RCC 7860 (cell line): ENCODE measurements at regions not wholly inside any gene's neighbourhood (a gene's known extent, or its start where the extent isn't known, plus 50 kb on each side); places are given as distances from the start of the nearest gene placed in this dataset.
"Not testable (repeated sequence)": the region's sequence is repeated elsewhere in the genome, so short reads cannot be mapped to it uniquely, and the experiment has no call there.

ENCODE experiments used
- DNase-seq: peaks from one replicate; pipeline ENCODE4 v3.0.0-alpha.2; 2015; ENCODE audit warnings: low spot score
- FAIRE-seq: peaks from 2 replicates; lab custom pipeline; 2012; peaks lifted over from hg19 to GRCh38; lab: Jason Lieb, UNC

DNA sequence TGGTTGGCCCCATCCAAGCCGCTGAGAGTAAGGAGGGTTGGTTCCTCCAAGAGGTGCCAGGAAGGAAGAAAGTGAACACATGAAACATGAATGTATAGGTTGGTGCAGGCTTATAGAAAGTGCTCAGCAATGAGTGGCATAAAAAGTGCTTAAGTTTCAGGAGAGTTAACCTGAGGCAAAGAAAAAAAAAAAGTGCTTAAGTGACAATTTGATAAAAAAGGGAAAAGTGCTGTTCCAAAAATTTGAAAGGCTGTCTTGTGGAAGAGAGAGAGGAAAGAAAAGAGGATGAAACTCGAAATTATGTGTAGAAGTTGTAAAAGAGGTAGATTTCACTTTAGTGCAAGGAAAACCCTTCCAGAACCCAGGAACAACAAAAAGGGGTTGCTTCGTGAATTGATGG lies 85.5 kb upstream of the MAP4K4 start:
- FAIRE-seq: no peak
- DNase-seq: no peak

DNA sequence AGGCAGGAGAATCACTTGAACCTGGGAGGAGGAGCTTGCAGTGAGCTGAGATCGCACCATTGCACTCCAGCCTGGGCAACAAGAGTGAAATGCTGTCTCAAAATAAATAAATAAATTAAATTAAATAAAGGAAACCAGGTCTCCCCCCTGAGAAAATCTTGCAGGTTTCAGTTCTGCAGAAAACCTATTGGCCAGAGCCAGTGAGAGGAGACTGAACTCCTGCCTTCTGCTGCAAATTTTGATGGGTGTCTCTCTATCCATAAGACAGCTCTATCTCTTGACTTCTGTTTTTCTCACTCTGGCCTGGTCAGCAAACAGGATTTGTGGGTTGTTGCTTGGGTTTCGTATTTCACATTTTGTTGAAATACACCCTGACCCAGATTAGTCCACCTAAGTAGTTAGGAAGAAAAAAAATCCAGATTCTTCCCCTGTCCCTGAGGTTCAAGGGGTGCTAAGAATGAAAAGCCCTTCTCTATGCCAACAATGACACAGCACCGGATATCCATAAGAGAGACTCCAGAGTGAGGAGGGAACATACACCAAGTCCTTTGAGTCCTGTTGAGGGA lies 86.7 kb upstream of the MAP4K4 start:
- DNase-seq (no peak), FAIRE-seq (no peak)

DNA sequence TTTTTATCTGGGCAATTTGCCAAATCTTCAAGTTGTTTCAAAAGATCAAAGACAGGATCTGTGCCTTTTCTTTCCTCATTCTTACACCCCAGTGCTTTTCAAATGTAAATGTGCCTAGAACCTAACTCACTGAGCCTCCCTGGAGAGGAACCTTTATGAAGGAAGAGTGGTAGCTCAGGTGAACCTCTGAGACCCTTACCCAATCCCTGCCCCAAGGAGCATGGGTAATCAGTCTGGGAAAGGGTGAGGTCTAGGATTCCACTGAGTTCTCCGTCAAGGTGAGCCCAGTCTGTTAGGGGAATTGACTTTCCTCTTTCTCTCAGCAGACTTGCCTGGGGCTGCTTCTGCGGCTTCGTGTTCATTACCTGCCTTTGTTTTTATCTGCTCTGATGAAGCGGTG lies 88.1 kb upstream of the MAP4K4 start:
- no peak for FAIRE-seq
- no peak for DNase-seq

- no peak for FAIRE-seq
- no peak for DNase-seq
Measured at GRCh38 chr2:101608408-101609310, 88.8 kb upstream of the MAP4K4 start.

DNA sequence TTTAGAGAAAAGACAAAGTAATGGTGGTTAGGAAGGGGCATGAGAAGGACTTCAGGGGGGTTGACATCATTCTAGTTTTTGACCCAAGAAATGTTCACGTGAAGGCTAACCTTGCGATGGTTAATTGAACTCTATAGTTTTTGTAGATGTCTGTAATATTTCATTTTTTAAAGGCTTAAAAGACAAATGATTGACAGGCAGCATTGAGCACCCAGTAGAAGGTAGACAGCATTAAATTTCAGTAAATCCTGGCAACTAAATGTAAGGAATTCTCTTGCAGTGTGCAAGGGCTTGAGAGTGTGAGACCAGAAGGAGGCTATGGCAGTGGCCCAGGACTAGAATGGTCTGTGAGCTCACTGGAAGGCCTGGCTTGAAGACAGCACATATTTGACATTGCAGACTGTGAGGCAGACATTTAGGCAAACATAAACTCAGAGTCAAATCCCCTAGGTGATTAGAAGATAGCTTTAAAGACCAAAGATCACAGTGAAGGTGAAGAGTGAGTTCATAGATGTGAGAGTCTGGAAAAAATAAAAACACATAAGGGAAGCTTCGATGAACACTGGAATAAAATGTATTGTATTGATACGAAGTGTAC lies 100.1 kb upstream of the MAP4K4 start:
- no peak for DNase-seq
- FAIRE-seq: no peak

DNA sequence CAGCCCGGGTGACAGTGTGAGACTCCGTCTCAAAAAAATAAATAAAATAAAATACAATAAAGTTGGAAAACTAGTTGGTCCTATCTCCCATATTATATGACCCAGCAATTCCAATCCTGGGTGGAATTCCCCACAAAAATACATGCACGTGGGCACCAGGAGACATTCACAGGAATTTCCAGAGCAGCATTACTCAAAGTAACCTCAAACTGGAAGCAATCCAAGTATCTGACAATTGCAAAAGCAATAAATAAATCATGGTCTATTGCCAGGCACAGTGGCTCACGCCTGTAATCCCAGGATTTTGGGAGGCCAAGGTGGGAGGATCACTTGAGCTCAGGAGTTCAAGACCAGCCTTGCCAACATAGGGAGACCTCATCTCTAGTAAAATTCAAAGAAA lies 101.2 kb upstream of the MAP4K4 start:
- peak; percentile 77 for DNase-seq
- FAIRE-seq: peak; percentile 79

DNA sequence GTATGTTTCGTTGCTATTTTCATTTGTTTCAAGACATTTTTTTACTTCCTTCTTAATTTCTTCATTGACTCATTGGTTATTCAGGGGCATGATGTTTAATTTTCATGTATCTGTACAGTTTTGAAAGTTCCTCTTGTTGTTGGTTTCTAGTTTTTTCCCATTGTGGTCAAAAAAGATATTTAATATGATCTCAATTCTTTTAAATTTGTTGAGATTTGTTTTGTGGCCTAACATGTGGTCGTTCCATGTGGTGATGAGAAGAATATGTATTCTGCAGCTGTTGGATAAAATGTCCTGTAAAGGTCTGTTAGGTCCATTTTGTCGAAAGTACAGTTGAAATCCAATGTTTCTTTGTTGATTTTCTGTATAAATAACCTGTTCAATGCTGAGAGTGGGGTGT lies 110.3 kb upstream of the MAP4K4 start:
- FAIRE-seq: no peak
- no peak for DNase-seq

- DNase-seq (no peak), FAIRE-seq (no peak)
Measured at GRCh38 chr2:101583861-101584260, 108.9 kb upstream of the RFX8 start.

DNA sequence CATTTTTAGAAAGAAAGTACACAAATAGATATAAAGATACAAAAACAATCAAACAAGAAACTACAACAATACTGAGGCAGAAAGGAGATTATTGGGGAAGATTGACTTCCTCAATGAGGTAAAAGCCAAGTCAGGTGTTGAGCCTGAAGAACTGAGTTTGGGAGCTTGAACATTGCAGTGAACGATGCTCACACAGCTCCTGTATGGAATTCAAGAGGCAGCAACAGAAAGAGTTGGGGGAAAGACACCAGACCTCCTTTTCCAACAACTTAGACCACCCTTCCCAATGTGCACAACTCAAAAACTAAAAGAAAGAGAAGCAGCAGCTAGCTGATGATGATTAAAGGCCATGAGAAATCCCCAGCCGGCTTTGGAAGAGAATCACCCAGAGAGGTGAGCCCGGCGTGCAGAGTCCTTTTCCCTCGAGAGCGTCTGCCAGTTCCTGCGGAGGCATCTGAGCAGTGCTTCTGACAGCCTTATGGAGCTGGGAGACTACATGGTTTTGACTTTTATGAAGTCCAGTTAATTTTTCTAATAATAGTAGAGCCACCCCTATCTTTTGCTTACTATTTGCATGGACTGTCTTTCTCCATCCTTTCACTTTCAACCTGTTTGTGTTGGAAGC lies 106.9 kb upstream of the RFX8 start:
- DNase-seq (no peak), FAIRE-seq (no peak)

DNA sequence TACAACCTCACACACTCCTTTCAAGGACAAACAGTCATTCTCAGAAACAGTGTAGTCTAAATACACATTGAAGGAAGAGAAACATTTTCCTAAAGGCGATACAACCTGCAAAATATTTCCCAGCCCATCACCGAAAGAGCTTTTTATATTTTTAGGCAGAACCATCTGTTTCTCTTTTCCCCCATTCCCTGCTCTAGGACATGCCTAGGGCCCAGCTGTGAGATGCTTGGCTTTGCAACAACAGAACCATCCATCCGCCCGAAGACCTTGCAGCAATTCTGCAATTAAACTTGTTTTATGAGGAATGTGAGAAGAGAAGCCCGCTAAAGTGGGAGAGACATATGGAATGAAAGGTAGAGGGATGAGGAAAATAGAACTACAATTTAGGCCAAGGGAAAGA lies 105.6 kb upstream of the RFX8 start:
- DNase-seq: no peak
- FAIRE-seq: no peak

GRCh38 chr2:101578671-101579070 lies 103.8 kb upstream of the RFX8 start:
- FAIRE-seq (no peak), DNase-seq (no peak)

DNA sequence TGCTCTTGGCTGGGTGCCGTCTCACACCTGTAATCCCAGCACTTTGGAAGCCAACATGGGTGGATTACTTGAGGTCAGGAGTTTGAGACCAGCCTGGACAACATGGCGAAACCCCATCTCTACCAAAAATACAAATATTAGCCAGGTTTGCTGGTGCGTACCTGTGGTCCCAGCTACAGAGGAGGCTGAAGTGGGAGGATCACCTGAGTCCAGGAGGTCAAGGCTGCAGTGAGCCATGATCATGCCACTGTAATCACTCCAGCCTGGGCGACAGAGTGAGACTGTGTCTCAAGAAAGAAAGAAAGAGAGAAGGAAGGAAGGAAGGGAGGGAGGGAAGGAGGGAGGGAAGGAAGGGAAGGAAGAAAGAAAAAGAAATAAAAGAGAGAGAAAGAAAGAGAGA lies 103.2 kb upstream of the RFX8 start:
- not testable (repeated sequence) for FAIRE-seq, DNase-seq

DNA sequence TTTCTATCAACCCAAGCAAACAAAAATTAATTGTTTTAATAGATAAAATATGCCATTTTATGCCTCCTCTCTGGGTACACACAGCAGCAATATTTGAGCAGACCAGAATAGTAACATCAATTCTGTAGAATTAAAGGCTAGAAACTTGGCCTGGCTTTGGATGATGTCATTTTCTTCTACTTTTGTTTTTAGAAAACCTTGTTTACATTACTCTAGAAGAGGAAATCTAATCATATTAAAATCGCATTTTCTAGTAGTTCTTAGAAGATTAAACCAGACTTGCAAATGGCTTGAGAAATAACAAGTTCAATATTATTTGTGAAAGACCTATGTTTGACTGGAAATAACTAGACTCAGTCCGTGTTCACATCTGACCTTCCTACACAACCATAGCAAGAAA lies 102.3 kb upstream of the RFX8 start:
- DNase-seq (no peak), FAIRE-seq (no peak)

DNA sequence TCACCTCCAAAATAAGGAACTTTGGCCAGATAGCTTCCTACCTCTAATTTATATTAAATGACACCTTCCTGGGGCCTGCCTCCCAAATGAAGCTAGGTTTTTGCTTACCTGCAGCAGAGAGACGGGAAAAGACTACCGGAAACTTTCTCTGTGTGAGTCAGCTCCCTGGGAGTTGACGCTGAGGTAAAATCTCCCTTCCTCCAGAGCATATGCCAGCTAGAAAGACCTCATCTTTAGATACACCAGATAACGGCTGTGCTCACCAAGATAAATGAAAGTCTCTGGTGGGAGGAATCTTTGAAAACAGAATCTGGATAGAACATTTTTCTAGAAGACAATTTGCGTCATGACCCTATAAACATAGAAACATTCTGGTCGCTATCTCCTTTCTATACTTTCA lies 99.7 kb upstream of the RFX8 start:
- DNase-seq: no peak
- FAIRE-seq: no peak

DNA sequence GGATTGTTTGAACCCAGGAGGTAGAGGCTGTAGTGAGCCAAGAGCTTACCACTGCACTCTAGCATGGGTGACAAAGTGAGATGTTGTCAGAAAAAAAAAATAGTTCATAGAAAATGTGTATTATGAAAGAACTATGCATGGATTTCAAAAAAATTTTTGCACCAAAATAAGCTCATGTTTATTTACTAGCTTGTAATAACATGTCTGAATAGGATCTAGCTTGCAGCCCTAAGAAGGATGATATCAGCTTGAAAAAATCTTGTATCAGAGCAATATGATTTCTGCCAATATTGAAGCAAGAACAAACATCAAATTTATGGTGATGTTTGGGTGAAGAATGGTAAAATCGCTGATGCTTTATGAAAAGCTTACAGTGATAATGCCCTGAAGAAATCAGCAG lies 97.0 kb upstream of the RFX8 start:
- FAIRE-seq: no peak
- no peak for DNase-seq

GRCh38 chr2:101569886-101570520 lies 95.1 kb upstream of the RFX8 start:
- FAIRE-seq (no peak), DNase-seq (no peak)

DNA sequence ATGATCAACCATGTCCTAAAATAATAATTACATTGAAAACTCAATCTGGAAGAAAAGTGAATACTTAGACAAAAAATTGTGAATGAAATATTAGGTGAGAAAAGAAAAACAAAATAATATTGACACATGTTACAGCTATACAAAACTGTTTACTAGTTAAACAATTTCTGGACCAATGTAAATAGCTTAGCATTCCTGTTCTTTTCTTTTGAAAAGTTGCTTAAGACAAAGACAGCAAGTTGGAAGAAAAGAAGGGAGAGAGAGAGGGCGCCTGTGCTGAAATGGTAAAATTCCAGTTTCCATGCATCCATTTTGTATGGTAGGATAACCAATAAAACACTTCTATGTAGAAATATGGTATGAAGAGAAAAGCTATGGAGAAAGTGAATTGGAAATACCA lies 94.1 kb upstream of the RFX8 start:
- FAIRE-seq: no peak
- no peak for DNase-seq

DNA sequence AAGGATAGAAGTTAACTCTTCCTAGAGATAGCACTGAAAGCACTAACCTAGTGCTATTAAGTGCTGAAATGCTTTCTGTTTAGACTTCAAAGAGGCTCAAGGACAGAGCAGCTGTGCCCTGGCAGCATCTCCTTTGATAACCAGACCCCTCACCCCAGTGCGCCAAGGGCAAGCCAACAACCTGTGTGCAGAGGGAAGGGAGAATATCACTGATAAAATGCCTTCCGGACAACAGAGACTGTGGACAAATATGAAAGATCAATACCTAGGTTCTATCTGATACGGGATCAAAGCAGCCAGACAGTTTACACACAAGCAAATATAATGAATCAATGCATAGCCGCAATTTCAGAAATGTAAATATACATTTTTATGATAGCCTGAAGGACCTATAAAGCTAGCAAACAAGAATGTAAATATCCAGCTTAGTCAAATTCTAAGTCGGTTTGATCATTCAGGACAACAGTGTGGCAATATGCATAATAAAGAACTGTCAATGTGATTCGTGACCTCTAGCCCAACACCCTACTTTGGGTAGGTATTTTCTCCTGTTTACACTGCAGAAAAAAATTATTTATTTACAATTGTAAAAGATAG lies 91.8 kb upstream of the RFX8 start:
- DNase-seq (no peak), FAIRE-seq (no peak)

- DNase-seq (no peak), FAIRE-seq (no peak)
Measured at GRCh38 chr2:101563849-101564248, 88.9 kb upstream of the RFX8 start.

DNA sequence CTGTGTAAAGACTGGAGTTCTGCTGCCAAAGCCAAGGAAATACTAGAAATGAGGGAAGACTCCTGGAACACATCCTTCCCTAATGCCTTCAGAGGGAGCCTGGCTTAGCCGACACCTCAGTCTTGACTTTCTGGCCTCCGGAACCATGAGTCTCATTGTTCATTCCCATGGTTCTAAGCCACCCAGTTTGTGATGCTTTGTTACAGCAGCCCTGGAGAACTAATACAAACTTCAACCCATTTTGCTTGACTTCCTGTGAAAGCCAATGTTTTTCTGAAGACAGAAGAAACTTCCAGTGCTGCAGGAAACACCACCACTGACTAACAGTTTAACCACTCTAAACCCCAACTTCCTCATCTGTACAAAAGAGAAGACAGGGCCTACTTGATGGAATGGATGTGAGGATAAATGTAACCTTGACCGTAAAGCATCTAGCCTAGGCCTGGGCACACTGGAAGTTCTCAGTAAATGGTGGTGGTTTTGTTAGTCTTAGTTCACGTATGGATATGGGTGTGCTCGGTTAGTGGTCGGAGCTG lies 85.9 kb upstream of the RFX8 start:
- no peak for DNase-seq
- FAIRE-seq: no peak

GRCh38 chr2:101559551-101559950 lies 84.6 kb upstream of the RFX8 start:
- DNase-seq: no peak
- no peak for FAIRE-seq
